Stimulated activated naive CD8-positive, alpha-beta T cell treated with anti-CD3 and anti-CD28 coated beads, Interleukin-15, Interleukin-2, amounts not matched to agents 100 ng/mL and 50 ng/mL, for 24 hours (primary cell): ENCODE measurements at regions not wholly inside any gene's neighbourhood (a gene's known extent, or its start where the extent isn't known, plus 50 kb on each side); places are given as distances from the start of the nearest gene placed in this dataset.
A peak's percentile ranks its signal among the peaks of the same experiment; 100 is the strongest.
"Not testable (repeated sequence)": the region's sequence is repeated elsewhere in the genome, so short reads cannot be mapped to it uniquely, and the experiment has no call there.

Experiments used
- H3K27ac Mint-ChIP-seq: one replicate; pipeline ENCODE4 v1.8.0; 2021; ENCODE audit warnings: mild to moderate bottlenecking, mixed read lengths
- H3K27me3 Mint-ChIP-seq: one replicate; pipeline ENCODE4 v1.8.0; 2021; ENCODE audit warnings: mixed read lengths
- H3K36me3 Mint-ChIP-seq: one replicate; pipeline ENCODE4 v1.8.0; 2021; ENCODE audit warnings: low read depth, mixed read lengths
- H3K4me1 Mint-ChIP-seq: one replicate; pipeline ENCODE4 v1.8.0; 2021; ENCODE audit warnings: low read depth, mixed read lengths
- H3K4me3 Mint-ChIP-seq: one replicate; pipeline ENCODE4 v1.8.0; 2021; ENCODE audit warnings: mild to moderate bottlenecking, mixed read lengths
- H3K9me3 Mint-ChIP-seq: one replicate; pipeline ENCODE4 v1.8.0; 2021; ENCODE audit warnings: mixed read lengths

DNA sequence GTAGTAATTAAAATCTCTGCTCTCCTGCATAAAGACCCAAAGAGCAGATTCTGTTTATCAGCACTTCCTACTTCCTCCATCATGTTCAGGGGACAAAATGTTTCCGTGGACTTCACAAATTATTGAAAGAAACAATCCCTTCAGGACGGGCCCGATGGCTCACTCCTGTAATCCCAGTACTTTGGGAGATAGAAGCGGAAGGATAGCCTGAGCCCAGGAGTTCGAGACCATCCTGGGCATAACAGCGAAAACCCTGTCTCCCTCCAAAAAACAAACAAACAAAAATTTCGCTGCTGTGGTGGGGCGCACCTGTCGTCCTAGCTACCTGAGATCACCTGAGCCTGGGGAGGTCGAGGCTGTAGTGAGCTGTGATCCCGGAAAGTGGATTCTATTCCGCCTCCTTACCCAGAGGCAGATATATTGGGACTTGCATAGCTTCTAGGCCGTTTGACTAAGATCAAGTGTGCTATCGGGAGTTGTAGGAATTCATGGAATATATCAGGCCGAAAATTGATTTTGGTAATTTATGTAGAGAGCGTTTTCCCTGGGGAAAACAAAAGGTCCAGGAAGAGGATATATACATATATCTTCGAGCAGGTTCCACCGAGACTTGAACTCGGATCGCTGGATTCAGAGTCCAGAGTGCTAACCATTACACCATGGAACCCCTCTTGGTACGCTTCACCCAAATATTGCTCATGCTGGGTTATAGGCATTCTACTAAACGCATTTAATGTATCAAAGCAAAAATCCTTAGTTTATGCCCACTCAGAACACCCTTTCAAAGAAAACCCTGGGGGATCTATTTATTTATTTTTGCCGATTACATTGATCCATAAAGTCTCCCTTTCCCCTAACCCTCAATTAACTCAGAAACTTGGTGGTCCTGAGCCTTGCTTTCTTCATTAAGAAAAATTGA lies 74.5 kb upstream of the ZNF184 start:
- Mint-ChIP-seq H3K9me3 (peaks cover 18% of the 10 kb centered on the region), H3K27me3 (peaks cover 86% of the 10 kb centered on the region), H3K36me3 (peaks cover 14% of the 10 kb centered on the region), H3K27ac (peak overlapping the region; percentile 43), H3K4me3 (peak overlapping the region; percentile 43), H3K4me1 (peaks cover 19% of the 10 kb centered on the region)

DNA sequence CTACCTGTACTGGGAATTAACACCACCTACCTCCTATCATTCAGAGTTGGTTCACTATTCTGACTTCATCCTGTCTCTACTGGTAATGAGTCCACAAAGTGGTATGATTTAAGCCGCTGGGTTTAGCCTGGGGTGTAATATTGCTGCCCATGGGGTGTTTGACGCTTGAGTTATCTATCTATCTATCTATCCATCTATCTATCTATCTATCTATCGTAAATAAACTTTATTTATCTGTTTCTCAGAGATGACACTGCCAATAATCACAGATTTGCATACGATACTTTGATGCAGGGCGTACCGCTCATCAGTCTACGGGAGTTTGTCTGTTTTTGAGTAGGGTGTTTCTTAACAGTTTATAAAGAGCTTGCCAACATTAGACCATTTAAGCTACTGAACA lies 73.6 kb upstream of the ZNF184 start:
- H3K9me3 Mint-ChIP-seq, result peaks cover 17% of the 10 kb centered on the region
- no peak overlapping the region for H3K4me3 Mint-ChIP-seq
- no peak overlapping the region for H3K27ac Mint-ChIP-seq
- peaks cover 19% of the 10 kb centered on the region for H3K4me1 Mint-ChIP-seq
- peaks cover 90% of the 10 kb centered on the region for H3K27me3 Mint-ChIP-seq
- H3K36me3 Mint-ChIP-seq, result peaks cover 14% of the 10 kb centered on the region

DNA sequence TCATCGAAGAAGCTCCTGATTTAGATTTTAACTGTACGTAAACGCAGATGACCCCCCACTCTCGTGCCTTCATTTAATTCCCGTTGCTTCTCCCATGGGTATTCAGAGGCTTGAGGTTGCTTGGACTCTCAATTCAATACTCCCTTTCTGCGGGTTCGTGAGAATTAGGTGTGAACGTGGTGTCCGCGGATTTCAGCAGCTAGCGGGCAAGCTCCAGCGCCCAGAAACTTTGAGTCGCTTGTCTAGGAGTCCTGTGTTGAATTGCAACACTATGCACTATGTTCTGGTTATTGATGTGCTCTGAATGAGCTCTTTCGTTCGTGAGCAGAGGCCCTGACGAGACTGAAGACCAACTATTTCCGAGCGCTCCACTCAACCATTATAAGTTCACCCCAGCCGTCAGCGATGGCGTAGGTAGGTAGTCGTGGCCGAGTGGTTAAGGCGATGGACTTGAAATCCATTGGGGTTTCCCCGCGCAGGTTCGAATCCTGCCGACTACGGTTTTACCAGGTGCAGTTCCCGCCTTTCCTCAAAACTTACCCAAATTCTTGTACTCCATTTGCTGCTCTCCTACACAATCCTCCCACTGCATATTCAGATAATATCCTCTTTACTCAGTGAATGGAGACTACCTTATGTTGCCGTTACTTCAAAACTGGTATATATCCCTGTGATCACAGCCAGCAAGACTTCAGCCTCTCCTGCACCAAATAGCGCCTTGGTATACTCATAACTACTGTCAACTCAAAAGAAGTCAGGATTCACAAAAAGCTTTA lies 72.6 kb upstream of the ZNF184 start:
- Mint-ChIP-seq H3K9me3 (peaks cover 19% of the 10 kb centered on the region), H3K4me3 (peak overlapping the region; percentile 78), H3K27me3 (peaks cover 89% of the 10 kb centered on the region), H3K4me1 (peaks cover 19% of the 10 kb centered on the region), H3K27ac (peak overlapping the region; percentile 69), H3K36me3 (peaks cover 14% of the 10 kb centered on the region)

DNA sequence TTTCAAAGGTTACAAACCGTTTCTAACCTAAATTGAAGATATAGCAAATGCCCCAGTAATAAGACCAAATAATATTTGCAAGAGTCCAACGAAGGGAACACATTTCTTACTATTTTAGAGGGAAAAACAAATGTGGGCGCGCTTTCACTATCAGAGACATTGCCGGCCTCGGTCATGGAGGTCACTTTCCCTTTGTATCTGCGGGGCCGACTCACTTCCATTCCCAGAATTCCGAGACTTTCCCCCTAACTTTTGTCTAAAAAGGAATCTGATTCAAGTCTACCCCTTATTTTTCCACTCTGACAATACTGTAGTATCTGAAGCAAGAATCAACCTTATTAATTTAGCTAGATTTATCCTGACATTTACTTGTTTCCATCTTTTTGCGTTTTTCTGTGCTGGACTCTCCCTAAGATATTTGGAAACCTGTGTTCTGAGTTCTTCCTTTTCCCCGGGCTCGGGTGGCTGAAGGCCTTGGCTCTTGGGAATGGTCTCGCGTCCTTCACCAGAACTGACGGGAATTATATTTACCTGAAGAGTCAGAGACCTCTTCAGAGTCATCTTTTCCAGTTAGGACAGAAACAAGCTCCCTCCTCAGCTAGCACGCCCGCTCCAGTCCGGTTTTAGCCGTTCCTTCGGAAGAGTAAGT lies 71.8 kb upstream of the ZNF184 start:
- H3K36me3 Mint-ChIP-seq, result peaks cover 14% of the 10 kb centered on the region
- H3K4me1 Mint-ChIP-seq, result peaks cover 19% of the 10 kb centered on the region
- peaks cover 86% of the 10 kb centered on the region for H3K27me3 Mint-ChIP-seq
- H3K27ac Mint-ChIP-seq, result no peak overlapping the region
- H3K9me3 Mint-ChIP-seq, result peaks cover 19% of the 10 kb centered on the region
- H3K4me3 Mint-ChIP-seq, result peak overlapping the region; percentile 78

DNA sequence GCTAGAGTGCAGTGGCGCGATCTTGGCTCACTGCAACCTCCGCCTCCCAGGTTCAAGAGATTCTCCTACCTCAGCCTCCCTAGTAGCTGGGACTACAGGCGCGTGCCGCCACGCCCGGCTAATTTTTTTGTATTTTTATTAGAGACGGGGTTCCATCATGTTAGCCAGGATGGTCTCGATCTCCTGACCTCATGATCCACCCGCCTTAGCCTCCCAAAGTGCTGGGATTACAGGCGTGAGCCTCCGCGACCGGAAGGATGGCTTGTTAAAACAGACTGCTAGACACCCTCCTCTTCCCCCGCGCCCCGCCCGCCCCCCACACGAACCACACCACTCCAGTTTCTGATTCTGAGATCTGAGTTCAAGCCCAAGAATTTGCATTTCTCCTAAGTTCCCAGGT lies 71.2 kb upstream of the ZNF184 start:
- peaks cover 86% of the 10 kb centered on the region for H3K27me3 Mint-ChIP-seq
- not testable (repeated sequence) for H3K27ac Mint-ChIP-seq, H3K4me3 Mint-ChIP-seq
- peaks cover 19% of the 10 kb centered on the region for H3K4me1 Mint-ChIP-seq
- peaks cover 14% of the 10 kb centered on the region for H3K36me3 Mint-ChIP-seq
- H3K9me3 Mint-ChIP-seq, result peaks cover 19% of the 10 kb centered on the region

DNA sequence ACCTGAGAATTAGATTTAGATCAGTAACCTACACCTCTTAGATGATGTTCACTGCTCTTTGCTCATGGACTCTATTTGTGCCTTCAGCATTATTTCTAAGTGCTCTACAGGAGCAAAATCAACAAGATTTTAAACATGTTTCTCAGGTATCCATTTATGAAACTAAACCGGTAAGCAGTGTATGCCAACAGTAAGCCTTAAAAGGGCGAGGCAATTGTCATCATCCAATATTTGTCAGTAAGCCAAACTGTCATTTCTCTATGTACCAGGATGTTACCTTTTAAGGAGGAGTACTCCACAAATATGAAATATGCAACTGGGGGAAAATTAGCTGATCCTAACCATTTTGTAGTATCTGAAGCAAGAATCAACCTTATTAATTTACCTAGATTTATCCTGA lies 69.6 kb upstream of the ZNF184 start:
- no peak overlapping the region for H3K4me3 Mint-ChIP-seq
- H3K9me3 Mint-ChIP-seq, result peaks cover 19% of the 10 kb centered on the region
- H3K4me1 Mint-ChIP-seq, result peaks cover 14% of the 10 kb centered on the region
- peaks cover 86% of the 10 kb centered on the region for H3K27me3 Mint-ChIP-seq
- H3K36me3 Mint-ChIP-seq, result peaks cover 8% of the 10 kb centered on the region
- no peak overlapping the region for H3K27ac Mint-ChIP-seq

DNA sequence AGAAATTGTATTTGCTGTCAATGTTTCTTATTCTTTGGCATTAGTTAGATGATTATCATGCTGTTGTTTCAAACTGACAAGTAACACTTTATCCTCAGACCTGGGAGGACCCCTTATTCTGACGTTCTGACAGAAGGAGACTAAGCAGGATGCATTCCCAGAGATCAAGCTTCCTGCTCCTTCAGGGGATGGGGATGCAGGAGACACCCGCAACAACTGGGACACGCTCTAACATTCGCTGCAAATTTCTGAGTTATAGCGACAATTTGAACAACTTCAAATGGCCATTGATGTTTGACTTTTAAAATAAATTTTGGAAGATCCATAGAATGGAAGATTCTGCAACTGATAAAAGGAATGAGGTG lies 69.0 kb upstream of the ZNF184 start:
- H3K27me3 Mint-ChIP-seq, result peaks cover 86% of the 10 kb centered on the region
- peaks cover 15% of the 10 kb centered on the region for H3K9me3 Mint-ChIP-seq
- H3K4me3 Mint-ChIP-seq, result no peak overlapping the region
- peaks cover 14% of the 10 kb centered on the region for H3K4me1 Mint-ChIP-seq
- peaks cover 3% of the 10 kb centered on the region for H3K36me3 Mint-ChIP-seq
- H3K27ac Mint-ChIP-seq, result no peak overlapping the region

DNA sequence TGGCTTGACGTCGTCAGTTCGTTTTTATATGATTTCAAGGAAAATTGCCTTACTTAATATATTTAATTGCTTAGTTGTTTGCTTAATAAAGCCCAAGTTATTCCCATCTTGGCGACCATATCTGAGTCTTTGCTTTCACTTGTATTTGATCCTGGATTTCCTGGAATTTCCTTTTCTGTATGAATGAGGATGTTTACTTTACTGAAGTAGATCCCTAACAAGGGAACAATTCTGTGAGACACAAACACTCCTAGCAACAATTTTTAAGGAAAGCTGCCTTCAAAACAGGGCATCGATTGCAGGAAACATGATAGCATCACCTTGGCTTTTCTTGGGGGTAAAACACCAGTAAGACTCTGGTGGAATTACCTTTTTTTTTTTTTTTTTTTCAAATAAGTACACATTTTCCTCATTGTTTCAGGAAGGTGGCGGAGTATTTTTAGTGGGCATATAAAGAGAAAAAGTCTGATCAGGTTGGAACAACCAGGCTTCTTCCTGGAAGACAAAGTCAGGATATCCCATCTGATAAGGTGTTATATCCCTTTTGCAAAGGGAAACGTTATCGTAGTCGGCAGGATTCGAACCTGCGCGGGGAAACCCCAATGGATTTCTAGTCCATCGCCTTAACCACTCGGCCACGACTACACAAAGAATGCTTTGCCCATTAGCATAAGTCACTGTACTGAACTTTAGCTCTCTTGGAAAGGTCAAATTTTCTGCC lies 68.5 kb upstream of the ZNF184 start:
- Mint-ChIP-seq H3K9me3 (peaks cover 10% of the 10 kb centered on the region), H3K36me3 (no peaks in the 10 kb centered on the region), H3K27me3 (peaks cover 83% of the 10 kb centered on the region), H3K4me1 (peaks cover 14% of the 10 kb centered on the region), H3K4me3 (no peak overlapping the region), H3K27ac (no peak overlapping the region)

DNA sequence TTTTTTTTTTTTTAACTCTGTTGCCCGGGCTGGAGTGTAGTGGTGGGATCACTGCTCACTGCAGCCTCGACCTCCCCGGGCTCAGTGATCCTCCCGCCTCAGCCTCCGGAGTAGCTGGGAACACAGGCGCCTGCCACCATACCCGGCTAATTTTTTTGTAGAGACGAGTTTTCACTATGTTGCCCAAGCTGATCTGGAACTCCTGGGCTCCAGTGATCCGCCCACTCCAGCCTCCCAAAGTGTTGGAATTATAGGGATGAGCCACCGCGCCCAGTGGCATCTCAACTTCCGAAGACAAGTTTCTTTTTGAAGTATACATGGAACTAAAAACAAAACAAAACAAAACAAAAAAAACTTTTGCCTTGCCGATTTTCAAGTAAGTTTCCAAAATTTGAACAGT lies 66.6 kb upstream of the ZNF184 start:
- Mint-ChIP-seq H3K9me3 (peaks cover 10% of the 10 kb centered on the region), H3K27ac (no peak overlapping the region), H3K36me3 (no peaks in the 10 kb centered on the region), H3K27me3 (peaks cover 80% of the 10 kb centered on the region), H3K4me3 (no peak overlapping the region), H3K4me1 (peaks cover under 1% of the 10 kb centered on the region)

DNA sequence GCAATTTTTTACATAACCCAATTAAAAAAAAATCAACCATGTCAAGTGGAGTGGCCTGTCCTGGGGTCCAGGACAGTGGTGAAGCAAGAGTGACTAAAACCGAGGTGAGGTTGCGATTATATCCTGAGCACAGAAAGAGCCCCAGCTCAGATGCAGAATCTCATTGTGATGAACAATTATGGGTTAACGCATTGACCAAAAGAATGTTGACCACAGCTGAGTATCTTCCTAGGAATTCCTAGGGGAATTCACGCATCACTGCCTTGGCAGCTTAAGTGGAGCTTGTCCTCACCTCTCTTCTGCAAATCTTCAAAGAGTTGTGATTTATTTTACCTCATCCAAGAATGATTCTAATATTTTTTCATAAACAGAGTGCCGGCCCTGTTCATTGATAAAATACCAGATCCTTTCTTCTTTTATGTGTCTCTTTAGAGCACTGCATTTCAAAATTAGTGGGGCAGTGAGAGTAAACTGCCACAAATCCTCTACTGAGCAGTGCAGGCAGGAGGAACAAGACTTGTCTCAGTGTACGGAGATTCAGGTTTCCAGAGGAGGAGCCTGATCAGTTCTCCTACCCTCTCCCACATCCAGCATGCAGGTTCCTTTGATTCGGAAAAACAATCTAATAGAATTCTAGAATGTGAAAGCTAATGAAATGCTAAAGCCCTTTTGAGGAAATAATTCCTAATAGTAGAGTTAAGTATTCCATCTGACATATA lies 60.1 kb upstream of the ZNF184 start:
- peaks cover 73% of the 10 kb centered on the region for H3K27me3 Mint-ChIP-seq
- no peaks in the 10 kb centered on the region for H3K9me3 Mint-ChIP-seq
- no peaks in the 10 kb centered on the region for H3K36me3 Mint-ChIP-seq
- H3K27ac Mint-ChIP-seq, result no peak overlapping the region
- H3K4me3 Mint-ChIP-seq, result no peak overlapping the region
- no peaks in the 10 kb centered on the region for H3K4me1 Mint-ChIP-seq

DNA sequence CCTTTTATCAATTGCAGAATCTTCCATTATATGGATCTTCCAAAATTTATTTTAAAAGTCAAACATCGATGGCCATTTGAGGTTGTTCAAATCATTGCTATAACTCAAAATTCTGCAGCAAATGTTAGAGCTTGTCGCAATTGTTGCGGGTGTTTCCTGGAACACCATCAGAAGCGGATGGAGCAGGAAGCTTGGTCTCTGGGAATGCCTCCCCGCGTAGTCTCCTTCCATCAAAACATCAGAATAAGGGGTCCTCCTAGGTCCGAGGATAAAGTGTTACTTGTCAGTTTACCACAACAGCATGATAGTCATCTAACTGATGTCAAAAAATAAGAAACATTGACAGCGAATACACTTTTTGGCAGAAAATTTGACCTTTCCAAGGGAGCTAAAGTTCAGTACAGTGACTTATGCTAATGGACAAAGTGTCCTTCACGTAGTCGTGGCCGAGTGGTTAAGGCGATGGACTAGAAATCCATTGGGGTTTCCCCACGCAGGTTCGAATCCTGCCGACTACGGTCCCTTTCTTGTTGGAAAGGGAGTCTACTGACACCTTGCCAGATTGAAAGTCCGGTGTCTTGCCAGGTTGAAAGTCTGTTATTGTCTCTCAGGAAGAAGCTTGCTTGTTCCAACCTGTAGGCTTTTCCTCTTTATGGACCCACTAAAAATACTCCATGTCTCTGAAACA lies 59.0 kb upstream of the ZNF184 start:
- no peaks in the 10 kb centered on the region for H3K36me3 Mint-ChIP-seq
- no peak overlapping the region for H3K4me3 Mint-ChIP-seq
- H3K4me1 Mint-ChIP-seq, result no peaks in the 10 kb centered on the region
- H3K9me3 Mint-ChIP-seq, result no peaks in the 10 kb centered on the region
- H3K27me3 Mint-ChIP-seq, result peaks cover 68% of the 10 kb centered on the region
- H3K27ac Mint-ChIP-seq, result no peak overlapping the region

DNA sequence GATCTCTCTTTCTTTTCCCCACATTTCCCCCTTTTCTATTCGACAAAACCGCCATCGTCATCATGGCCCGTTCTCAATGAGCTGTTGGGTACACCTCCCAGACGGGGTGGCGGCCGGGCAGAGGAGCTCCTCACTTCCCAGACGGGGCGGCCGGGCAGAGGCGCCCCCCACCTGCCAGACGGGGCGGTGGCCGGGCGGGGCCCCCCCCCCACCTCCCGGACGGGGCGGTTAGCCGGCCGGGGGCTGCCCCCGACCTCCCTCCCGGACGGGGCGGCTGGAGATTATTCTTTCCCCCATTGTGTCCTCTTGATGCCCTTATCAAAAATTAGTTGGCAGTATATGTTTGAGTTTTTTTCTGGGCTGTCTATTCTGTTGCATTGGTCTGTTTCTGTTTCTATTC lies 56.9 kb upstream of the ZNF184 start:
- H3K9me3 Mint-ChIP-seq, H3K27ac Mint-ChIP-seq, H3K4me3 Mint-ChIP-seq, H3K36me3 Mint-ChIP-seq, H3K4me1 Mint-ChIP-seq: not testable (repeated sequence)
- peaks cover 55% of the 10 kb centered on the region for H3K27me3 Mint-ChIP-seq

DNA sequence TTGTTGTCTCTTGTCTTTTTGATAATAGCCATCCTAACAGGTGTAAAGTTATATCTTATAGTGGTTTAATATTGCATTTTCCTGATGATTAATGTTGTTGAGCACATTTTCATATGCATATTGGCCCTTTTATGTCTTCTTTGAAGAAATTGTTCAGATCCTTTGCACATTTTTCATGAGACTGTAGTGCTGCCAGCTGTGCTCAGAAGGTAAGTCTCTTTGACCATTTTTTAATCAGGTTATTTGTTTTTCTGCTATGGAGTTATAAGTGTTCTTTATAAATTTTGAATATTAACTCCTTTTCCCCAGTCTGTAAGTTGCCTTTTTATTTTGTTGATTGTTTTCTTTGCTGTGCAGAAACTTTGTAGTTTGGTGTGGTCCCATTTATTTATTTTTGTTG lies 55.8 kb upstream of the ZNF184 start:
- H3K36me3 Mint-ChIP-seq, result no peaks in the 10 kb centered on the region
- no peak overlapping the region for H3K27ac Mint-ChIP-seq
- no peaks in the 10 kb centered on the region for H3K9me3 Mint-ChIP-seq
- H3K27me3 Mint-ChIP-seq, result peaks cover 58% of the 10 kb centered on the region
- H3K4me3 Mint-ChIP-seq, result no peak overlapping the region
- peaks cover 3% of the 10 kb centered on the region for H3K4me1 Mint-ChIP-seq
